ENCODE measurements at regions not wholly inside any gene's neighbourhood (a gene's known extent, or its start where the extent isn't known, plus 50 kb on each side); places are given as distances from the start of the nearest gene placed in this dataset.

GRCh38 chr13:34070006-34070405 lies 252.1 kb downstream of the RFC3 start:
- CTCF ChIA-PET: no interaction called here
- no peak for DNase-seq
- H3K9me3 ChIP-seq (ENCODE audit: control insufficient read depth in 1 of 2, insufficient read depth in 1 of 2, low read length in 2 of 2): no peaks in the 10 kb centered on the region
- Mint-ChIP-seq H3K4me3 (no peak overlapping the region), H3K27me3 (no peaks in the 10 kb centered on the region), H3K9me3 (peaks cover 3% of the 10 kb centered on the region), H3K27ac (no peak overlapping the region), H3K36me3 (ENCODE audit: low read depth) (no peaks in the 10 kb centered on the region), H3K4me1 (ENCODE audit: low read depth) (no peaks in the 10 kb centered on the region)
- no peak overlapping the region for H3K27ac ChIP-seq (ENCODE audit: low read depth in 1 of 2, low read length in 2 of 2)
- no peak overlapping the region for H3K4me3 ChIP-seq (ENCODE audit: low read length)
- TF ChIP-seq, protein P1, sequence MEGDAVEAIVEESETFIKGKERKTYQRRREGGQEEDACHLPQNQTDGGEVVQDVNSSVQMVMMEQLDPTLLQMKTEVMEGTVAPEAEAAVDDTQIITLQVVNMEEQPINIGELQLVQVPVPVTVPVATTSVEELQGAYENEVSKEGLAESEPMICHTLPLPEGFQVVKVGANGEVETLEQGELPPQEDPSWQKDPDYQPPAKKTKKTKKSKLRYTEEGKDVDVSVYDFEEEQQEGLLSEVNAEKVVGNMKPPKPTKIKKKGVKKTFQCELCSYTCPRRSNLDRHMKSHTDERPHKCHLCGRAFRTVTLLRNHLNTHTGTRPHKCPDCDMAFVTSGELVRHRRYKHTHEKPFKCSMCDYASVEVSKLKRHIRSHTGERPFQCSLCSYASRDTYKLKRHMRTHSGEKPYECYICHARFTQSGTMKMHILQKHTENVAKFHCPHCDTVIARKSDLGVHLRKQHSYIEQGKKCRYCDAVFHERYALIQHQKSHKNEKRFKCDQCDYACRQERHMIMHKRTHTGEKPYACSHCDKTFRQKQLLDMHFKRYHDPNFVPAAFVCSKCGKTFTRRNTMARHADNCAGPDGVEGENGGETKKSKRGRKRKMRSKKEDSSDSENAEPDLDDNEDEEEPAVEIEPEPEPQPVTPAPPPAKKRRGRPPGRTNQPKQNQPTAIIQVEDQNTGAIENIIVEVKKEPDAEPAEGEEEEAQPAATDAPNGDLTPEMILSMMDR (IDR thresholded peaks at IDR 0.05): no peak
- intact Hi-C loops (cut with DNase I, micrococcal nuclease): no loop called here
- POLR2A ChIA-PET: no interaction called here
- no peaks in the 10 kb centered on the region for H3K4me1 ChIP-seq (ENCODE audit: insufficient read depth, low read length)
- no peaks in the 10 kb centered on the region for H3K36me3 ChIP-seq (ENCODE audit: insufficient read depth, low read length)
- no peaks in the 10 kb centered on the region for H3K27me3 ChIP-seq (ENCODE audit: control insufficient read depth in 1 of 2, insufficient read depth in 2 of 2, low read length in 2 of 2)
- ATAC-seq (ENCODE audit: poor library complexity): no peak

DNA sequence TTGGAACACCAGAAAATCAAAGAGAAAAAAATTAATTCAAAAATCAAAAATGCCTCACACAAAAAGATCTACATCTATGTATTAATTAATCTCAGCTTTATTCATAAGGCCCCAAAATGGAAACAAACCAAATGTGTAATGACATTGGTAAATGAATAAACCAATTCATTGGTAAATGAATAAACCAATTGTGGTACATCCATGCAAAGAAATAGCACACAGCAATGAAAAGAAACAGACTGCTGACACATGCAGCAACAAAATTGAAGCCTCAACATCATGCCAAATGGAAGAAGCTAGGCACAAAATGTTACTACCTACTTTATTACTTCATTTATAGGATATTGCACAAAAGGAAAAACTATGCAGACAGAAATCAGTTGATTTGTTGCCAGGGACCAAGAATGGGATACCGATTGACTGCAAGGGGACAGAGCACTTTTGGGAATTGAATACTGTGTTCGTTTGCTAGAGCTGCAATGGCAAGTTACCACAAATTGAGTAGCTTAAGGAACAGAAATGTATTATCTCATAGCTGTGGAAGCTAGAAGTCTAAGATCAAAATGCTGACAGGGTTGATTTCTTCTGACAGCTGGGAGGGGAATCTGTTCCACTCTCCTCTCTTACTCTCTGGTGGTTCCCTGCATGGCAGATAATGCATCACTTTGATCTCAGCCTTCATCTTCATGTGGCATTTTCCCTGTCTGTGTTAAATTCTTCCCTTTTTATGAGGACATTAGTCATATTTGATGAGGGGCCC lies 252.8 kb downstream of the RFC3 start:
- no peaks in the 10 kb centered on the region for H3K27me3 Mint-ChIP-seq
- Histone ChIP-seq H3K4me1 (ENCODE audit: insufficient read depth, low read length) (no peaks in the 10 kb centered on the region), H3K4me3 (ENCODE audit: low read length) (no peak overlapping the region), H3K27ac (ENCODE audit: low read depth in 1 of 2, low read length in 2 of 2) (no peak overlapping the region), H3K36me3 (ENCODE audit: insufficient read depth, low read length) (no peaks in the 10 kb centered on the region), H3K9me3 (ENCODE audit: control insufficient read depth in 1 of 2, insufficient read depth in 1 of 2, low read length in 2 of 2) (no peaks in the 10 kb centered on the region), H3K27me3 (ENCODE audit: control insufficient read depth in 1 of 2, insufficient read depth in 2 of 2, low read length in 2 of 2) (no peaks in the 10 kb centered on the region)
- H3K27ac Mint-ChIP-seq: no peak overlapping the region
- peaks cover 3% of the 10 kb centered on the region for H3K9me3 Mint-ChIP-seq
- ChIA-PET POLR2A (no interaction called here), CTCF (no interaction called here)
- H3K4me3 Mint-ChIP-seq: no peak overlapping the region
- DNase-seq (no peak), ATAC-seq (ENCODE audit: poor library complexity) (no peak)
- intact Hi-C loops (cut with DNase I, micrococcal nuclease): no loop called here
- H3K4me1 Mint-ChIP-seq (ENCODE audit: low read depth): no peaks in the 10 kb centered on the region
- H3K36me3 Mint-ChIP-seq (ENCODE audit: low read depth): no peaks in the 10 kb centered on the region
- TF ChIP-seq, protein P1 (IDR thresholded peaks at IDR 0.05): no peak

- CTCF ChIA-PET: no interaction called here
- intact Hi-C loops (cut with DNase I, micrococcal nuclease): no loop called here
- no peak overlapping the region for H3K4me3 Mint-ChIP-seq
Observed at GRCh38 chr13:34076319-34076718, 258.4 kb downstream of the RFC3 start.

More at GRCh38 chr13:34076319-34076718, 258.4 kb downstream of the RFC3 start:
- Mint-ChIP-seq H3K4me1 (ENCODE audit: low read depth) (no peaks in the 10 kb centered on the region), H3K27ac (no peak overlapping the region), H3K9me3 (no peaks in the 10 kb centered on the region), H3K36me3 (ENCODE audit: low read depth) (no peaks in the 10 kb centered on the region), H3K27me3 (no peaks in the 10 kb centered on the region)
- no peak overlapping the region for H3K4me3 ChIP-seq (ENCODE audit: low read length)
- TF ChIP-seq, protein P1 (IDR thresholded peaks at IDR 0.05): no peak
- ATAC-seq (ENCODE audit: poor library complexity): no peak
- no peak for DNase-seq
- H3K27me3 ChIP-seq (ENCODE audit: control insufficient read depth in 1 of 2, insufficient read depth in 2 of 2, low read length in 2 of 2): no peaks in the 10 kb centered on the region
- H3K36me3 ChIP-seq (ENCODE audit: insufficient read depth, low read length): no peaks in the 10 kb centered on the region
- POLR2A ChIA-PET: no interaction called here
- no peaks in the 10 kb centered on the region for H3K9me3 ChIP-seq (ENCODE audit: control insufficient read depth in 1 of 2, insufficient read depth in 1 of 2, low read length in 2 of 2)
- no peaks in the 10 kb centered on the region for H3K4me1 ChIP-seq (ENCODE audit: insufficient read depth, low read length)
- H3K27ac ChIP-seq (ENCODE audit: low read depth in 1 of 2, low read length in 2 of 2): no peak overlapping the region
